NCI-H510A treated with DMSO at 0.1 percent for 48 hours (cell line): ENCODE measurements at regions not wholly inside any gene's neighbourhood (a gene's known extent, or its start where the extent isn't known, plus 50 kb on each side); places are given as distances from the start of the nearest gene placed in this dataset.
A peak's percentile ranks its signal among the peaks of the same experiment; 100 is the strongest.

ENCODE experiments used
- DNase-seq: peaks from one replicate; lab custom pipeline; 2025; lab: John Stamatoyannopoulos, UW

GRCh38 chr5:93929131-93929530 is 187.7 kb upstream of the POU5F2 start:
- DNase-seq = no peak

- DNase-seq = no peak
These were observed 185.6 kb upstream of the POU5F2 start for GRCh38 chr5:93926831-93927620.

- no peak for DNase-seq
These were observed 183.9 kb upstream of the POU5F2 start for GRCh38 chr5:93925321-93925720.

- no peak for DNase-seq
These were observed 183.2 kb upstream of the POU5F2 start for GRCh38 chr5:93924628-93925027.

GRCh38 chr5:93922551-93922950 is 181.2 kb upstream of the POU5F2 start:
- DNase-seq = no peak

GRCh38 chr5:93921001-93921400 is 179.6 kb upstream of the POU5F2 start:
- no peak for DNase-seq

GRCh38 chr5:93916872-93917271 is 175.5 kb upstream of the POU5F2 start:
- DNase-seq = no peak

- DNase-seq = peak; percentile 48
These were observed 173.7 kb upstream of the POU5F2 start for GRCh38 chr5:93915142-93915553.

GRCh38 chr5:93911609-93912008 is 170.2 kb upstream of the POU5F2 start:
- no peak for DNase-seq

- no peak for DNase-seq
These were observed 168.0 kb upstream of the POU5F2 start for GRCh38 chr5:93909356-93909755.

GRCh38 chr5:93904917-93905316 is 163.5 kb upstream of the POU5F2 start:
- no peak for DNase-seq

GRCh38 chr5:93902288-93902687 is 160.9 kb upstream of the POU5F2 start:
- DNase-seq = no peak

- no peak for DNase-seq
These were observed 157.7 kb upstream of the POU5F2 start for GRCh38 chr5:93899026-93899600.

- peak; percentile 7 for DNase-seq
These were observed 153.4 kb upstream of the POU5F2 start for GRCh38 chr5:93894601-93895354.

- no peak for DNase-seq
These were observed 151.7 kb upstream of the POU5F2 start for GRCh38 chr5:93893075-93893474.

- no peak for DNase-seq
These were observed 151.1 kb upstream of the POU5F2 start for GRCh38 chr5:93892481-93892880.

- peak; percentile 77 for DNase-seq
These were observed 150.4 kb upstream of the POU5F2 start for GRCh38 chr5:93891491-93892480.

- peak; percentile 11 for DNase-seq
These were observed 149.3 kb upstream of the POU5F2 start for GRCh38 chr5:93890657-93891056.

- DNase-seq = no peak
These were observed 146.3 kb upstream of the POU5F2 start for GRCh38 chr5:93887678-93888077.

- DNase-seq = no peak
These were observed 145.5 kb upstream of the POU5F2 start for GRCh38 chr5:93886917-93887361.

- DNase-seq = no peak
These were observed 144.9 kb upstream of the POU5F2 start for GRCh38 chr5:93886098-93886806.
